GDM1 (cell line): ENCODE measurements at regions not wholly inside any gene's neighbourhood (a gene's known extent, or its start where the extent isn't known, plus 50 kb on each side); places are given as distances from the start of the nearest gene placed in this dataset.
A peak's percentile ranks its signal among the peaks of the same experiment; 100 is the strongest.
"Not testable (repeated sequence)": the region's sequence is repeated elsewhere in the genome, so short reads cannot be mapped to it uniquely, and the experiment has no call there.

ENCODE experiments used
- DNase-seq: peaks from one replicate; lab custom pipeline; 2025; lab: John Stamatoyannopoulos, UW

GRCh38 chr3:150127011-150127490 is 156.4 kb upstream of the PFN2 start:
- DNase-seq: no peak

GRCh38 chr3:150124142-150124541 is 153.4 kb upstream of the PFN2 start:
- DNase-seq: no peak

- not testable (repeated sequence) for DNase-seq
Measured at GRCh38 chr3:150123249-150123648, 152.6 kb upstream of the PFN2 start.

- no peak for DNase-seq
Measured at GRCh38 chr3:150118219-150118618, 147.5 kb upstream of the PFN2 start.

- no peak for DNase-seq
Measured at GRCh38 chr3:150117076-150117475, 146.4 kb upstream of the PFN2 start.

GRCh38 chr3:150116196-150116595 is 145.5 kb upstream of the PFN2 start:
- no peak for DNase-seq

GRCh38 chr3:150114873-150115540 is 144.3 kb upstream of the PFN2 start:
- no peak for DNase-seq

- no peak for DNase-seq
Measured at GRCh38 chr3:150114273-150114672, 143.6 kb upstream of the PFN2 start.

- no peak for DNase-seq
Measured at GRCh38 chr3:150110097-150110496, 139.4 kb upstream of the PFN2 start.

GRCh38 chr3:150107429-150108175 is 136.9 kb upstream of the PFN2 start:
- no peak for DNase-seq

GRCh38 chr3:150106740-150107428 is 136.2 kb upstream of the PFN2 start:
- DNase-seq: no peak

GRCh38 chr3:150105886-150106612 is 135.4 kb upstream of the PFN2 start:
- DNase-seq: peak; percentile 24

- DNase-seq: no peak
Measured at GRCh38 chr3:150105025-150105424, 134.3 kb upstream of the PFN2 start.

GRCh38 chr3:150104564-150104963 is 133.9 kb upstream of the PFN2 start:
- DNase-seq: no peak

- DNase-seq: no peak
Measured at GRCh38 chr3:150101016-150101415, 130.3 kb upstream of the PFN2 start.

GRCh38 chr3:150098621-150099020 is 127.9 kb upstream of the PFN2 start:
- DNase-seq: no peak

GRCh38 chr3:150097588-150097890 is 126.8 kb upstream of the PFN2 start:
- DNase-seq: no peak

- no peak for DNase-seq
Measured at GRCh38 chr3:150096700-150097587, 126.2 kb upstream of the PFN2 start.

- DNase-seq: no peak
Measured at GRCh38 chr3:150094150-150094933, 123.6 kb upstream of the PFN2 start.

- no peak for DNase-seq
Measured at GRCh38 chr3:150091626-150092025, 120.9 kb upstream of the PFN2 start.

- DNase-seq: no peak
Measured at GRCh38 chr3:150090877-150091276, 120.2 kb upstream of the PFN2 start.
